ENCODE measurements at regions not wholly inside any gene's neighbourhood (a gene's known extent, or its start where the extent isn't known, plus 50 kb on each side); places are given as distances from the start of the nearest gene placed in this dataset.

- no peak overlapping the region for H3K4me3 Mint-ChIP-seq
- no peaks in the 10 kb centered on the region for H3K9me3 Mint-ChIP-seq
- H3K27me3 Mint-ChIP-seq = no peaks in the 10 kb centered on the region
- H3K36me3 Mint-ChIP-seq = no peaks in the 10 kb centered on the region
- no peaks in the 10 kb centered on the region for H3K4me1 Mint-ChIP-seq
- no peak for DNase-seq
- H3K27ac Mint-ChIP-seq = no peak overlapping the region
Observed at GRCh38 chr6:133583907-133584427, 304.9 kb upstream of the TCF21 start.

GRCh38 chr6:133584823-133585222 lies 304.1 kb upstream of the TCF21 start:
- H3K9me3 Mint-ChIP-seq = no peaks in the 10 kb centered on the region
- DNase-seq = no peak
- H3K27ac Mint-ChIP-seq = no peak overlapping the region
- H3K4me3 Mint-ChIP-seq = no peak overlapping the region
- no peaks in the 10 kb centered on the region for H3K36me3 Mint-ChIP-seq
- no peaks in the 10 kb centered on the region for H3K27me3 Mint-ChIP-seq
- H3K4me1 Mint-ChIP-seq = no peaks in the 10 kb centered on the region

- H3K36me3 Mint-ChIP-seq = no peaks in the 10 kb centered on the region
- no peaks in the 10 kb centered on the region for H3K4me1 Mint-ChIP-seq
- no peaks in the 10 kb centered on the region for H3K27me3 Mint-ChIP-seq
- no peak for DNase-seq
- no peak overlapping the region for H3K4me3 Mint-ChIP-seq
- no peak overlapping the region for H3K27ac Mint-ChIP-seq
- H3K9me3 Mint-ChIP-seq = no peaks in the 10 kb centered on the region
Observed at GRCh38 chr6:133585978-133586377, 302.9 kb upstream of the TCF21 start.

GRCh38 chr6:133587546-133588160 lies 301.3 kb upstream of the TCF21 start:
- Mint-ChIP-seq H3K4me3 (no peak overlapping the region), H3K27me3 (no peaks in the 10 kb centered on the region), H3K9me3 (no peaks in the 10 kb centered on the region), H3K4me1 (no peaks in the 10 kb centered on the region), H3K36me3 (no peaks in the 10 kb centered on the region), H3K27ac (no peak overlapping the region)
- no peak for DNase-seq

- Mint-ChIP-seq H3K27ac (no peak overlapping the region), H3K4me3 (no peak overlapping the region), H3K4me1 (no peaks in the 10 kb centered on the region), H3K27me3 (no peaks in the 10 kb centered on the region), H3K9me3 (no peaks in the 10 kb centered on the region), H3K36me3 (no peaks in the 10 kb centered on the region)
- no peak for DNase-seq
Observed at GRCh38 chr6:133590196-133590595, 298.7 kb upstream of the TCF21 start.

- no peaks in the 10 kb centered on the region for H3K4me1 Mint-ChIP-seq
- H3K9me3 Mint-ChIP-seq = no peaks in the 10 kb centered on the region
- H3K4me3 Mint-ChIP-seq = no peak overlapping the region
- H3K36me3 Mint-ChIP-seq = no peaks in the 10 kb centered on the region
- H3K27me3 Mint-ChIP-seq = no peaks in the 10 kb centered on the region
- H3K27ac Mint-ChIP-seq = no peak overlapping the region
- DNase-seq = no peak
Observed at GRCh38 chr6:133590814-133591213, 298.1 kb upstream of the TCF21 start.

- no peaks in the 10 kb centered on the region for H3K4me1 Mint-ChIP-seq
- H3K9me3 Mint-ChIP-seq = no peaks in the 10 kb centered on the region
- no peaks in the 10 kb centered on the region for H3K27me3 Mint-ChIP-seq
- H3K27ac Mint-ChIP-seq = no peak overlapping the region
- no peaks in the 10 kb centered on the region for H3K36me3 Mint-ChIP-seq
- no peak for DNase-seq
- H3K4me3 Mint-ChIP-seq = no peak overlapping the region
Observed at GRCh38 chr6:133591275-133591674, 297.6 kb upstream of the TCF21 start.

- no peak for DNase-seq
- Mint-ChIP-seq H3K4me3 (no peak overlapping the region), H3K27me3 (no peaks in the 10 kb centered on the region), H3K27ac (no peak overlapping the region), H3K9me3 (no peaks in the 10 kb centered on the region), H3K36me3 (no peaks in the 10 kb centered on the region), H3K4me1 (no peaks in the 10 kb centered on the region)
Observed at GRCh38 chr6:133594652-133595110, 294.2 kb upstream of the TCF21 start.

- Mint-ChIP-seq H3K36me3 (no peaks in the 10 kb centered on the region), H3K27me3 (no peaks in the 10 kb centered on the region), H3K4me3 (no peak overlapping the region), H3K27ac (no peak overlapping the region), H3K9me3 (no peaks in the 10 kb centered on the region), H3K4me1 (no peaks in the 10 kb centered on the region)
- no peak for DNase-seq
Observed at GRCh38 chr6:133595111-133595761, 293.7 kb upstream of the TCF21 start.

GRCh38 chr6:133606852-133607251 lies 282.1 kb upstream of the TCF21 start:
- Mint-ChIP-seq H3K36me3 (no peaks in the 10 kb centered on the region), H3K4me1 (no peaks in the 10 kb centered on the region), H3K4me3 (no peak overlapping the region), H3K9me3 (no peaks in the 10 kb centered on the region), H3K27me3 (peaks cover 7% of the 10 kb centered on the region), H3K27ac (no peak overlapping the region)
- DNase-seq = no peak

GRCh38 chr6:133608620-133609019 lies 280.3 kb upstream of the TCF21 start:
- Mint-ChIP-seq H3K36me3 (no peaks in the 10 kb centered on the region), H3K27me3 (peaks cover 7% of the 10 kb centered on the region), H3K27ac (no peak overlapping the region), H3K4me3 (no peak overlapping the region), H3K4me1 (no peaks in the 10 kb centered on the region), H3K9me3 (no peaks in the 10 kb centered on the region)
- DNase-seq = no peak

- no peaks in the 10 kb centered on the region for H3K4me1 Mint-ChIP-seq
- H3K36me3 Mint-ChIP-seq = no peaks in the 10 kb centered on the region
- no peak for DNase-seq
- no peak overlapping the region for H3K4me3 Mint-ChIP-seq
- no peaks in the 10 kb centered on the region for H3K9me3 Mint-ChIP-seq
- H3K27ac Mint-ChIP-seq = no peak overlapping the region
- peaks cover 7% of the 10 kb centered on the region for H3K27me3 Mint-ChIP-seq
Observed at GRCh38 chr6:133609415-133610226, 279.3 kb upstream of the TCF21 start.

- Mint-ChIP-seq H3K27me3 (peaks cover 4% of the 10 kb centered on the region), H3K4me1 (no peaks in the 10 kb centered on the region), H3K9me3 (no peaks in the 10 kb centered on the region), H3K36me3 (no peaks in the 10 kb centered on the region), H3K27ac (no peak overlapping the region), H3K4me3 (no peak overlapping the region)
- DNase-seq = no peak
Observed at GRCh38 chr6:133610227-133610840, 278.6 kb upstream of the TCF21 start.

GRCh38 chr6:133610971-133611370 lies 277.9 kb upstream of the TCF21 start:
- Mint-ChIP-seq H3K4me1 (no peaks in the 10 kb centered on the region), H3K36me3 (no peaks in the 10 kb centered on the region), H3K27ac (no peak overlapping the region), H3K27me3 (no peaks in the 10 kb centered on the region), H3K9me3 (no peaks in the 10 kb centered on the region), H3K4me3 (no peak overlapping the region)
- DNase-seq = no peak

GRCh38 chr6:133612459-133612858 lies 276.5 kb upstream of the TCF21 start:
- H3K4me3 Mint-ChIP-seq = no peak overlapping the region

More at GRCh38 chr6:133612459-133612858, 276.5 kb upstream of the TCF21 start:
- H3K36me3 Mint-ChIP-seq = no peaks in the 10 kb centered on the region
- H3K4me1 Mint-ChIP-seq = no peaks in the 10 kb centered on the region
- H3K27ac Mint-ChIP-seq = no peak overlapping the region
- DNase-seq = no peak
- no peaks in the 10 kb centered on the region for H3K27me3 Mint-ChIP-seq
- H3K9me3 Mint-ChIP-seq = peaks cover 2% of the 10 kb centered on the region

Data from activated naive CD8-positive, alpha-beta T cell treated with anti-CD3 and anti-CD28 coated beads for 36 hours (primary cell).